GM21529 (cell line): ENCODE measurements at regions not wholly inside any gene's neighbourhood (a gene's known extent, or its start where the extent isn't known, plus 50 kb on each side); places are given as distances from the start of the nearest gene placed in this dataset.
"Not testable (repeated sequence)": the region's sequence is repeated elsewhere in the genome, so short reads cannot be mapped to it uniquely, and the experiment has no call there.

Experiments used
- ATAC-seq: cut with Tn5 transposase; IDR thresholded peaks from one replicate; pipeline ENCODE4 v1.9.1; 2021; ENCODE audit not compliant: unreplicated experiment

DNA sequence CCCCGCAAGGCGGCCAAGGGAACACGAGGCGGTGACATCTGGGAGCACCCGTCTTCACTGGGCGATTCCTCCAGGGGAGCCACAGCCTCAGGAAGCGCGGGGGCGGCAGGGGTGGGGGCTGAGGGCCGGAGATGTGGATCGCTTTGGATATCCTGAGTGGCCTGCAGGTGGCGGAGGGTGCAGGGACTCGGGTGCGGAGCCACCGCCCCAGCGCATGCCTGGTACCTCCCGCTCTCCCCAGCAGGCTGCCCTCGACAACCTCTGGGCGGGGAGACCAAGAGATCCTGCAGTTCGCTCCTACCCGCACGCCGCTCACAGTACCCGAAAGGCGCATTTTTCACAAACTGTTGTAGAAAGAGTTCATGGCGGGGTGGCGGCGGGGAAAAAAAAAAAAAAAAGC lies 162.9 kb upstream of the PRKX start:
- ATAC-seq, result not testable (repeated sequence)

- not testable (repeated sequence) for ATAC-seq
Measured at GRCh38 chrX:3875638-3876037, 162.2 kb upstream of the PRKX start.

GRCh38 chrX:3872226-3872879 lies 158.9 kb upstream of the PRKX start:
- ATAC-seq, result not testable (repeated sequence)

GRCh38 chrX:3867067-3867831 lies 153.8 kb upstream of the PRKX start:
- ATAC-seq, result not testable (repeated sequence)

DNA sequence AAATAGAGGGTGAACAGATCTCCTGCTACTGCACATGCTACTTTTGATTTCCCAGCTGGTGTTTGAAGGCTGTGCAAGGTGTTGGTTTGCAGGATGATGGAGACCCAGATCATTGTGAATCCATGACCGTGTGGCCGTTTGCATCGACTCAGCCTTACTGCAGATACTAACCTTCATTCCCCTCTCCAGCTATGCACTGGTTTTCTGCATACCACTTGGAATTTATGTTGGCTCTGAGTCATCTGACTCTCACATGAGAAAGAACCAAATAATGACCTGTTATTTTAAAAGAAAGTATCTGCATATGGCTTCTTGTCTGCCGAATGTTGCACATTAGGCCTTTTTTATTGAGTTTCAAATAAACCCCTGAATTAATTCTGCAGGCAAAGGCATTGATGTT lies 144.9 kb upstream of the PRKX start:
- not testable (repeated sequence) for ATAC-seq

- ATAC-seq, result peak; percentile 90
Measured at GRCh38 chrX:3843522-3844145, 130.2 kb upstream of the PRKX start.

GRCh38 chrX:3842822-3843521 lies 129.5 kb upstream of the PRKX start:
- ATAC-seq, result peak; percentile 74

DNA sequence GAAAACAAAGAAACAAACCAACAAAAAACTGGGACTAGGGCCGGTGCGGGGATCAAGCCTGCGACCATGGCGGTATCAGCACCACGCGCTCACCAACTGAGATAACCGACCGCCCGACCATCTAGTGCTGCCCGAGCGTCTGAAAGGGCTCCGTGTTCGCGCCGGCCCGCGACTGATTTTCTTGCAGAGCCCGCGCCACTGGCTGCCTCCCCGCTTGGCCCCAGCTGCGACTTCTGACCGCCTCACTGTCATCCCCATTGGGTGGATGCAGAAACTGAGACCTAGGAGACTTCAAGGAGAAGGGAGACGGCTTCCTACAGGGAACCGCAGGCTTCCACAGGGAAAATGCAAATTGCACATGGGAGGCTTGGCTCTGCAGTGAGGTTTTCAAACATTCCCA lies 125.3 kb upstream of the PRKX start:
- ATAC-seq, result not testable (repeated sequence)

DNA sequence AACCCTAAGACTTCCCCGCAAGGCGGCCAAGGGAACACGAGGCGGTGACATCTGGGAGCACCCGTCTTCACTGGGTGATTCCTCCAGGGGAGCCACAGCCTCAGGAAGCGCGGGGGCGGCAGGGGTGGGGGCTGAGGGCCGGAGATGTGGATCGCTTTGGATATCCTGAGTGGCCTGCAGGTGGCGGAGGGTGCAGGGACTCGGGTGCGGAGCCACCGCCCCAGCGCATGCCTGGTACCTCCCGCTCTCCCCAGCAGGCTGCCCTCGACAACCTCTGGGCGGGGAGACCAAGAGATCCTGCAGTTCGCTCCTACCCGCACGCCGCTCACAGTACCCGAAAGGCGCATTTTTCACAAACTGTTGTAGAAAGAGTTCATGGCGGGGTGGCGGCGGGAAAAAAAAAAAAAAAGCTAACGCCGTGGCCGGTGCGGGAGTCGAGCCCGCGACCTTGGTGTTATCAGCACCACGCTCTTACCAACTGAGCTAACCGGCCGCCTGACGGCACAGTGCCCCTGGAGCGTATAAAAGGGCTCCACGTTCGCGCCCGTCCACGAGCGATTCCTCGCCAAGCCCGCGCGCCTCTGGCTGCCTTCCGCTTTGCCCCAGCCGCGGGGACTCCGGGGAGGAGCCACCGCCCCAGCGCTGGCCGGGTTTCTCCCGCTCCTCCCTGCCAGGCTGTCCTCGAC lies 124.7 kb upstream of the PRKX start:
- not testable (repeated sequence) for ATAC-seq

DNA sequence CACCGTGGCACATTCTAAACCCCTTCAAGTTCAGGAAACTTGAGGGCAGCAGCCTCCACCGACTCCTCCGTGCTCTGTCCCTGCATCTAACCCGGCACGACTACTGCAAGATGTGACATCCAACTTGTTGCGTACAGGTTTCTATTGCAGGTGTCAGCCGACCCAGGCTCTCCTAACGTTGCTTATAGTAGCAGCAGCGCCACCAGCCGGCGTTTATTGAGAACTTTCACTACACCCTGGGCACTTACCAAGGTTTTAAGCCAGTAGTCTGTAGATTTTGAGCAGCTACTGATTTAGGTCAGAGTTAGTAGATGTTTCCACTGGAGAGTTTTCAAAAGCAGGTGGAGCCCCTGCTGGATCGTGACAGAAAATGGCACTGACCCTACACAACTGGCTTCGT lies 123.8 kb upstream of the PRKX start:
- not testable (repeated sequence) for ATAC-seq

GRCh38 chrX:3833761-3834542 lies 120.5 kb upstream of the PRKX start:
- not testable (repeated sequence) for ATAC-seq

DNA sequence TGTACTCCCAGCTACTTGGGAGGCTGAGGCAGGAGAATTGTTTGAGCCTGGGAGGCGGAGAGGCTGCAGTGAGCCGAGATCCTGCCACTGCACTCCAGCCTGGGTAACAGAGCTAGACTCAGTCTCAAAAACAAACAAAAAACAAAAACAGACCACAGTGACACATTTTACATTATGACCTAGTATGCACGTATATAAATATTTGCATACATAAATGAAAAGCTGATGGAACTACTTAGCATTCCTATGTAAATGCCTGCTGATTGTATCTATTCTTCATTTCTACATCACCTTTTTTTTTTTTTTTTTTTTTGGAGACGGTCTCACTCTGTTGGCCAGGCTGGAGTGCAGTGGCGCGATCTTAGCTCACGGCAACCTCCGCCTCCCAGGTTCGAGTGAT lies 116.6 kb upstream of the PRKX start:
- not testable (repeated sequence) for ATAC-seq

DNA sequence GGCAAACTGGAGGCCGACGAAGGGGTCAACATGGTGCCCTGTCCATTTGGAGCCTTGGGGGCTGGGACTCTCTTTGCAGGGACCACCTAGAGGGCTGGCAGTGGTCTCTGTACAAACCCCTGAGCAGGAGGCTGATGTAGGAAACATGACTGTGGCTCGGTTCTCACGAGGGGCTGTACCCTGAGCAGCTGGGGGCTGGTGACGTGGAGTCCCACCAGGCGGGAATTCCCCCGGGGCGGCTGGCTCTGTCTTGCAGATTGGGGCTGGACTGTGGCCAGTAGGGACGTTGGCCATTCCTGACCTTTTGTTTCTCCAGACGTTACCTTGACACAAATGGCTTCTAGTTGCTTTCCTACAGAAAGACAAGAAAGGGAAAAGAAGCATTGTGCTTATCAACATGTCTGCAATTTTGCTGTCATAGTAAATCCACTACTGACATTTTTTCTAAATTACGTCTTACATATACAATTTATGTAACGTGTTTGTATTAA lies 115.6 kb upstream of the PRKX start:
- ATAC-seq, result not testable (repeated sequence)

GRCh38 chrX:3828378-3829040 lies 115.1 kb upstream of the PRKX start:
- ATAC-seq, result not testable (repeated sequence)

DNA sequence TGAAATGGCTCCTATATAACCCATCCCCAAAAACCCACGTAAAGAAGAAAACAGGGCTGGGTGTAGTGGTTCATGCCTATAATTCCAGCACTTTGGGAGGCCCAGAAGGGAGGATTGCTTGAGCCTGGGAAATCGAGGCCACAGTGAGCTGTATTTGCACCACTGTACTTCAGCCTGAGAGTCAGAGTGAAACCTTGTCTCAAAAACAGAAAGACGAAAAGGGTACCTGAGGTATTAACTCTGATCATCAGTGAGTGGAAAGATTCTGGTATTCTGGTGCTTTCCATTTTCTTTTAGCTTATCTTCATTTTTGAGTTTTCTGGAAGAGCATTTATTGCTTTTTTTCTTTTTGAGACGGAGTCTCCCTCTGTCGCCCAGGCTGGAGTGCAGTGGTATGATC lies 110.6 kb upstream of the PRKX start:
- peak; percentile 77 for ATAC-seq

- no peak for ATAC-seq
Measured at GRCh38 chrX:3820167-3820566, 106.7 kb upstream of the PRKX start.

GRCh38 chrX:3817480-3817879 lies 104.0 kb upstream of the PRKX start:
- ATAC-seq, result not testable (repeated sequence)

DNA sequence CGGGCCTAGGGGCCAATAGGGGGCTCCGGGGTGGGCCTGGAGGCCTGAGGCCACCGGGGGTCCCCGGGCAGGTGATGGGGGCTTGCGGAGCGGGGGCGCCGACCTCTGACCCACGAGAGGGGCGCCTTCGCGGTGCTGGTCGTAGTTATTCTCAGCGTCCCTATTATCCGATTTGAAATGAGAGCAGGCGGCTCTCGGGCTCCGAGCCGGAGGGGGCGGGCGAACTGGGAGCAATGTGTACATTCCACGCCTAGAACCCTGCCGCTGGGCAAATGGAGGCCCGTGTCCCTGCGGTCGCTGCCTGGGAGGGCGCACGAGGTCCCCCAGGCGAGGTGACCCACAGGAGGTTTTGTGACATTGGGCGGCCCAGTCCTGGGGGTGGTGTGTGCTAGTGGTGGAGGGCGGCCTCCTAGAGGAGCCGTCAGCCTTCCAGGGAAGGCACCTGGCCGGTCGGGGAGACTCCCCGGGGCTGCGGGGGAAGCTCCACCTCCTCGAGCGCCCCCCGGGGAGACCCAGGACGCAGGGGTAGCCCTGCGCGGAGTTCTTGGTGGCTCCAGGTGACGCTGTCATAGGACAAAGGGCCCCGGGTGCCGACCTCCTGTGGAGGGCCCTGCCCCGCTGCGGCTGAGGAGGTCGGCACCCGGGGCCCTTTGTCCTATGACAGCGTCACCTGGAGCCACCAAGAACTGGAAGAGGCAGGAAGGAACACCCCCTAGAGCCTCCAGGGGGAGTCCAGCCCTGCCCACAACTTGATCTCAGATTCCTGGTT lies 102.6 kb upstream of the PRKX start:
- ATAC-seq, result peak; percentile 17
